Activated CD4-positive, alpha-beta T cell treated with anti-CD3 and anti-CD28 coated beads, Interleukin-2, amount 50 U/mL, for 16 hours (primary cell): ENCODE measurements at regions not wholly inside any gene's neighbourhood (a gene's known extent, or its start where the extent isn't known, plus 50 kb on each side); places are given as distances from the start of the nearest gene placed in this dataset.

Experiments used
- DNase-seq: peaks from one replicate; pipeline ENCODE4 v3.0.0-alpha.2; 2020

- DNase-seq = no peak
These were observed 740.3 kb upstream of the RAB6C start for GRCh38 chr2:129239141-129239540.

DNA sequence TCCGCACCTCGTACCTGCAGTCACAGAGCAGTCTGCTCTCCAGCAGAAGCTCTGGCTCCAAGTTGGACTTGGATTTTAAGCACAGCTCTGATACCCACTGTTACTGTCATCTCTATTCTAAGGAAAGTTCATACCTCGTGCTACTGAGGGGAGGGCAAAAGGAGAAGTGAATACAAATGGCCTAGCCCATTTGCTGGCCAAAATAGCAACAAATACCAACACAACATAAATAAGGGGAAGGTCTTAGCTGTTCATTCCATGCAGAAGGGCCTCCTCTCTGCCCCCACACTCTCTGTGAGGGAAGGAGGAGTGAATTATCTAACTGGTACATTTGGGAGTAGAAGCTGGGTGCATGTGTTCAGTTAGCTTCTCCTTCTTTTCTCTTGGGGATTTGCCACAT is 739.4 kb upstream of the RAB6C start:
- DNase-seq = no peak

GRCh38 chr2:129242269-129242668 is 737.2 kb upstream of the RAB6C start:
- no peak for DNase-seq

- no peak for DNase-seq
These were observed 731.7 kb upstream of the RAB6C start for GRCh38 chr2:129247751-129248150.

DNA sequence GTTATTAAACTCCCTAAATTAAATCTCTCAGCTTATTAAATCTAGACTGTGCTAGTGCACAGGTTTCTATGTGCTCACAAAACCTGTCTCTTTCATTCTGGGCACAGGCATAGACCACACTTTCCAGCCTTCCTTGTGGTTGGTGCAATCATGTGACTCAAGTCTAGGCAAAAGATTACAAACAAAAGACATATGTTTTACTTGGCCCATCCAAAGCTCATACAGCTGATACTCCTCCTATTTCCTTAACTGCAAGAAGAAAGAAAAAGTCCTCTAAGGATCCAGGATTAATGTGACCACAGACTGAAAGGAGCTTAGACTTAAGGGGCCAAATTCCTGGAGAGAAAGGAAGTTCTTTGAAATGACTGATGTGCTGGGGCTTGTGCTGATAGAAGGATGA is 731.3 kb upstream of the RAB6C start:
- no peak for DNase-seq

GRCh38 chr2:129252781-129253460 is 726.5 kb upstream of the RAB6C start:
- DNase-seq = no peak

DNA sequence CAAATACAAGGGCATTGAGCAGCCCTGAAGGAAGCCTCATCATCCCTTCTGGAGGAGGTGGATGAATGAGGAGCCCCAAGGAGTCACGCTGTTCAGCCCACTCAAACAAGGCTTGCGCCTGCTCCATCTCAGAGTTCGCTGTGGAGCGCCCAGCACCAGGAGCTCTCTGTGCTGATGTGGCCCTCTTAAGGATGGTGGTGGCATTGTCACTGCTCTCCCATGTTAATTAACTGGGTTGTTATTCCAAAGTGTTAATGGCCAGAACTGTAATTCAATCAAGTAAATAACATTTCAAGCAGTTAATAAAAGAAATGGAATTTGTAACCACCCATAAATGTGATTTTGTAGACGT is 726.0 kb upstream of the RAB6C start:
- no peak for DNase-seq

- DNase-seq = no peak
These were observed 724.7 kb upstream of the RAB6C start for GRCh38 chr2:129254718-129255117.

DNA sequence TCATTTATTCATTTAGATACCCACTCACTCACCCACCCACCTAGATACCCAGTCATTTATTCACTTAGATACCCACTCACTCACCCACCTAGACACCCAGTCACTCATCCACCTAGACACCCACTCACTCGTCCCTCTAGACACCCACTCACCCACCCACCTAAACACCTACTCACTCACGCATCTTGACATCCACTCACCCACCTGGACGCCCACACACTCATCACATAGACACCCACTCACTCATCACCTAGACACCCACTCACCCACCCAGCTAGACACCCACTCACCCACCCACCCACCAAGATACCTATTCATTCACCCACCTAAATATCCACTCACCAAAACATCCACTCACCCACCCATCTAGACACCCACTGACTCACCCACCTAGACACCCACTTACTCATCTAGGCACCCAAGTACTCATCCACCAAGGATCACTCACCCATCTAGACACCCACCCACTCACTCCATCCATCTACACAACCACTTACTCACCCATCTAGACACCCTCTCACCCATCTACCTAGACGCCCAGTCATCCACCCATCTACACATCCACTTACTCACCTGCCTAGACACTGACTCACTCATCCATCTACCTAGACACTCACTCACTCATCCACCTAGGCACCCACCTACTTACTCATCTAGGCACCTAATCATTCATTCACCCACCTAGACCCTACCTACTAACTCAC is 723.7 kb upstream of the RAB6C start:
- DNase-seq = no peak

- DNase-seq = no peak
These were observed 722.8 kb upstream of the RAB6C start for GRCh38 chr2:129256642-129257041.

DNA sequence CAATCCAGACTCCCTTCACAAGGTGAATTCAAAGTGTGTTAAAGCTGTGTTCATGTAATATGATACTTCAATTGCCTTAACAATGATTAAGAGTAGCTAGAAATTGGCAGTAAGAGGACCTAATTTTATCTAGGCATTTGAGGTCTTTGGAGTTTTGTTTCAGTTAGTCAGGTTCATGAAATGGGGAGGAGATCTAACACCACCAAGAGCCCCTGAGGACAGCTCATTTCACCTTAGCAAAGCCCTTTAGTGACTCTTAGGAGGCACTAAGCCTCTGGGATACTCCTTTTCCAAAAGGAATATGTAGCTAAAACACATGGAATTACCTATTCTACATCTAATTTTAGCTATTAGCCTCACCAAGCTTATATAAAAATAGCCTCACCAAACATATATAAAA is 716.5 kb upstream of the RAB6C start:
- no peak for DNase-seq

- DNase-seq = no peak
These were observed 715.5 kb upstream of the RAB6C start for GRCh38 chr2:129263939-129264338.

- no peak for DNase-seq
These were observed 711.9 kb upstream of the RAB6C start for GRCh38 chr2:129267559-129267958.

DNA sequence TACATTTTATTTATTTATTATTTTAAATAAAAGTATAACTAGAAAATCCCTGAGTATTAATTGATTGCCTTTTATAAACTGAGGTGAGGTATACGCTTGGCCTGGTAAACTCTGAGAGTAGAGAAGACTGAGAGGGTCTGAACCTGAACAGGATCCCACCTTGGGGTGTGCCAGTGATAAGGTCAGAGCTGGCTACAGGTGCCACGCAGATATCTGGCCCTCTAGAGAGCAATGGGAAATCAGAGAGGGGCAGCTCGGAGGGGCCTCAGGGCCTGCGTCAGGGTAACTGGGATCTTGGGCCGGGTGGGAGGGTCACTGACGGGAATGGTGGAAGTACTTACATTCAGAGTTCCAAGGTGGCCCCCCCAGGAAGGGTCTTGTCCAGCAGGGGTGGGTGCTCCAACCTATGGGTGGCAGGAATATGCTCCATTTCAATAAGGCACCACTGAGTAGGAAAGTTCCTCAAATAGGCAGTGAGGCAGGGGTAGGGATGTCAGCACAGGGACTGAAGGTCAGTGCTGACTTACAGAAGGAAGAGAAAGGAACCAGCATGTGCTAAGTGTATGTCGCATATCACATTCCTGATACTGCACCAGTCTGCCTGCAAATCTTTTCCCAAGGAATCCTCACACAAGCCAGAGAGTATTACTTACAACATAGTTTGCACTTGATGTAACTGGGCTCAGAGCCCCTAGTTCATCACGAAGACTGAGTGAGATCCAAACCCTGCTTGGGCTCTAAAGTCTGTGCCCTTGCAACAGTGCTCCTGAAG is 706.0 kb upstream of the RAB6C start:
- DNase-seq = no peak

DNA sequence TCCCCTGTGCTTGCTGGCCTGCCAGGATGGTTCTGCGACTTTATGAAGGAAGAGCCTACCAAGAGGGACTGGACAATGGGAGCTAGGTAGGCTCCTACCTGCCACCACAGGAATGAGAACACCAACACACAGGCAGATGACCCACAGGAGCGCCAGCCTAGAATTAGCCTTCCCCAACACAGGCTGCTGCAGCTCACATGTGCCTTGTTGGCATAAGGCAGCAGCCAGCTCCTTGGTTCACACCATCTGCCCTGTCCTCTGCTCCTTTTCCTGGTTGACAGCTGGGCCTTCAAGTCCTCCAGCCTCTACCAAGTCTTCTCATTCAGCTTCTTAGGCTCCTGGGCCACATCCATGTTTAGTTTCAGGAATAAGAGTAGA is 705.4 kb upstream of the RAB6C start:
- DNase-seq = no peak

DNA sequence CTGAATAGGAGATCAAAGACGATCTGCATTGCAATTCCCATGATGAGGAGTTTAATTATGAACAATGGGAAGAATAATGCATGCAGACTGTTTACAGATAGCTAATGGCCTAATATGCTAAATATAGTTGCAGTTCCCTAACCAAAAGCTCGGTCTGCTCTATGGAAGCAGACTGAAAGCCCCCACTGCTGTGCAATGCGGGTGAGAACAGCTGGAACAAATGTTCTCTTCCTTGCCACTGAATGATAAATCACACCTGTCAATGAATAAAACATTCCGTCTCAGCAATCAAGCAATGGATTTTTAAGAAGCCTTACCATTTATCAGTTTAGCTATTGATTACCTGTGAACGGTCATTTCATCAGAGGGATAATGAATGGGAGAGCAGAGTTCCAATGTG is 704.5 kb upstream of the RAB6C start:
- no peak for DNase-seq

DNA sequence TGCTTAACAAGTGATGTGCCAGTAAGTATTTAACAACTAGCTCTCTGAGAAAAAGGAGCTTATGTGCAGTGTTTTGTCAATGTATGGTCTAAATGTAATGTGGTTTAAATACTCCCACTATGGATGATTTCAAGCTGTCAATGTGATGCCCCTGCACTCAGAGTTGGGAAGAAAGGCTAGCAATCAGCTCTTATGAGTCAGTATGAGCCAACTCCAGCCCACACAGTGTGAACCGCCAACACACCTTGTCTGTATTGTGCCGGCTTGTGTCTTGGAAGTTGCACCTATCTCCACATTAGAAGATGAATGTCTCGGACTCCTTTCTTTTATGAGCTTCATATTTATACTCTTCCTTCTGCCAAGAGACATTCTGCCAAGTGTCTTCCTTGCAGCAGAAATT is 703.8 kb upstream of the RAB6C start:
- no peak for DNase-seq

DNA sequence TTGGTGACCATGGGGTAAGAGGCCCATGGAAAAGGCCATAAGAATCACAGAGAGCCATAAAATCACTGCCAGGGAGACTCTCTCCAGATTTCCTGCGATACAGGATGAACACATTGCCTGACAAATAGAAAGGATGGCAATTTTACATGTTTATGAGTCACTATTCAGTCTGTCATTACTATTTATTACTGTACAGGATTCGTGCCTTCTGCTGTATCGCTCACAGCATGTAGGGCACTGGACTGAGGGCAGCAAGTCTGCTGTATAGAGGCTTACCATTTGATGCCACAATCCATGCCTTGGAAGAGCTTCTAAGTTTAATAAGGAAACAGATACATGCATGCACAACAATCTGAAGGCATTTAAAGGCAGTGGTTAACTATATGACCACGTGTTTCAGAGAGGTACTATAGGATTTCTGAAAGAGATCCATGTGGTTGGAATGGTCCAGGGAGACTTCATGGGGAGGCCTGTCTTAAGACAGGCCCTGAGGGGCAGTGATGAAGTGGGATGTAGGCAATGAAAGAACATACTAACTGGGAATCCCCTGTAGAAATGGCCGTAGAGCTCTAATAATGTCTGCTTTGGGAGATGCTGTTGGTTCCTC is 702.4 kb upstream of the RAB6C start:
- no peak for DNase-seq

GRCh38 chr2:129277585-129277981 is 701.9 kb upstream of the RAB6C start:
- no peak for DNase-seq

DNA sequence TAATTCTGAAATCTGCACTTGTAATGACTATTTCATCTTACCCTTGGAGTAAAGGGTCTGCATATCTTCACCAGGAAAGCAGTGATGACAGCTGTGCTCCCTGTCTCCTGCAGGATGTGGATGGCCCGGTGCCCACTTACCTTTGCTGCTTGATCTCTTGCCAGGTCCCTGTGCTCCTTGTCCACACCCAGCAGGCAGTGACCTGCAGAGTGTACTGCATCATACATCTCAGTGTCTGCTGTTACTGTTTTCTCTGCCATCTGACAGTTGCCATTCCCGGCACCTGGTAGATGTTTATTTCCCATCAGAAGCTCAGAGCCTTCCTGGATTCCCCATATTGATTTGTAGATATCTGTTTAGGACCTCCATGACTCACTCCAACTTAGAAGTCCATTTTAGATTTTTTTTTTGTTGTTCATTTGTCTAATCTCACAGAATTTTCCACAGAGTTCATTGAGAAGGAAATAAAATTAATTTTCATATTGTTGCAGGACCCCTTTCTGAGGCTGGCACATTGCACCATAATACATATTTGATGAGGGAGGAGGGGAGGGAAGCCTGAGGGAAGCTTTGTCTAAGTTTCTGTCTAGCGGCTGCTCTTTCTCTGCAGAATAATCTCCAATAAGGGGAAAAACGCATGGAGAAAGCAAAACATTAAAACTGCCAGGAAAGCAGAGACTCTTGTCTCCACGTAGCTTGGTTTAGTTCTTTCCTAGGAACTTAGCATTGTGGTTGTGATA is 697.5 kb upstream of the RAB6C start:
- DNase-seq = no peak

- no peak for DNase-seq
These were observed 694.5 kb upstream of the RAB6C start for GRCh38 chr2:129285012-129285411.

GRCh38 chr2:129293326-129293725 is 686.1 kb upstream of the RAB6C start:
- DNase-seq = no peak

- DNase-seq = no peak
These were observed 683.1 kb upstream of the RAB6C start for GRCh38 chr2:129296396-129296795.
